ENCODE measurements at regions not wholly inside any gene's neighbourhood (a gene's known extent, or its start where the extent isn't known, plus 50 kb on each side); places are given as distances from the start of the nearest gene placed in this dataset.
"Not testable (repeated sequence)": the region's sequence is repeated elsewhere in the genome, so short reads cannot be mapped to it uniquely, and the experiment has no call there.

DNA sequence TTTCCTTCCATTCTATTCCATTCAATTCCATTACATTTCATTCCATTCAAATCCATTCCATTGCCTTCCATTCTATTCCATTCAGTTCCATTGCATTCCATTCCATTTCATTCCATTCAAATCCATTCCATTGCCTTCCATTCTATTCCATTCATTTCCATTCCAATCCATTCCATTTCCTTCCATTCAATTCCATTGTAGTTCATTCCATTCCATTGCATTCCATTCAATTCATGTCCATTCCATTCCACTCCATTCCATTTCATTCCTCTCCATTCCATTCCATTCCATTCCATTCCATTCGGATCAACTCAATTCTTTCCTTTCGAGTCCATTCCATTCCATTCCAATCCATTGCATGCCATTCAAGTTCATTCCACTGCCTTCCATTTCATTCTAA lies 1128.3 kb downstream of the RPIA start:
- no peak for DNase-seq (ENCODE audit: insufficient read length, low spot score)
- no peak for TF ChIP-seq POLR2A (IDR thresholded peaks at IDR 0.05; ENCODE audit: low read depth, low read length)
- no peak for FAIRE-seq

- FAIRE-seq (no peak), DNase-seq (ENCODE audit: insufficient read length, low spot score) (no peak)
- TF ChIP-seq POLR2A (IDR thresholded peaks at IDR 0.05; ENCODE audit: low read depth, low read length), result no peak
Observed at GRCh38 chr2:89820248-89820647, 1128.8 kb downstream of the RPIA start.

GRCh38 chr2:89821455-89821945 lies 1130.0 kb downstream of the RPIA start:
- FAIRE-seq (no peak), DNase-seq (ENCODE audit: insufficient read length, low spot score) (no peak)
- no peak for TF ChIP-seq POLR2A (IDR thresholded peaks at IDR 0.05; ENCODE audit: low read depth, low read length)

- DNase-seq (ENCODE audit: insufficient read length, low spot score); FAIRE-seq: not testable (repeated sequence)
Observed at GRCh38 chr2:89822342-89822741, 1130.9 kb downstream of the RPIA start.

- FAIRE-seq, result no peak
- no peak for TF ChIP-seq POLR2A (IDR thresholded peaks at IDR 0.05; ENCODE audit: low read depth, low read length)
Observed at GRCh38 chr2:89823556-89823955, 1132.1 kb downstream of the RPIA start.

GRCh38 chr2:89825034-89825433 lies 1133.6 kb downstream of the RPIA start:
- FAIRE-seq, result no peak
- no peak for DNase-seq (ENCODE audit: insufficient read length, low spot score)
- TF ChIP-seq POLR2A (IDR thresholded peaks at IDR 0.05; ENCODE audit: low read depth, low read length), result no peak

More at GRCh38 chr2:89823556-89823955, 1132.1 kb downstream of the RPIA start:
- DNase-seq (ENCODE audit: insufficient read length, low spot score), result no peak

GRCh38 chr2:89826741-89827140 lies 1135.3 kb downstream of the RPIA start:
- not testable (repeated sequence) for FAIRE-seq

DNA sequence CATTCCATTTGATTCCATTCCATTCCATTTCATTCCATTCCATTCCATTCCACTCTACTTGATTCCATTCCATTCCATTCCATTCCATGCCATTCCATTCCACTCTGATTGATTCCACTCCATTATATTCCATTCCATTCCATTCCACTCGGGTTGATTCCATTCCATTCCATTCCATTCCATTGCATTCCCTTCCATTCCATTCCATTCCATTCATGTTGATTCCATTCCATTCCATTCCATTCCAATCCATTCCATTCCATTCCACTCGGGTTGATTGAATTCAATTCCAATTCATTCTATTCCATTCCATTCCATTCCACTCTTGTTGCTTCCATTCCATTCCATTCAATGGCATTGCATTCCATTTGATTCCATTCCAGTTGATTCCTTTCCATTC lies 1136.4 kb downstream of the RPIA start:
- DNase-seq (ENCODE audit: insufficient read length, low spot score); FAIRE-seq: not testable (repeated sequence)

More at GRCh38 chr2:89826741-89827140, 1135.3 kb downstream of the RPIA start:
- DNase-seq (ENCODE audit: insufficient read length, low spot score), result not testable (repeated sequence)

- FAIRE-seq; DNase-seq (ENCODE audit: insufficient read length, low spot score): not testable (repeated sequence)
Observed at GRCh38 chr2:89828416-89828815, 1136.9 kb downstream of the RPIA start.

GRCh38 chr2:89828961-89829631 lies 1137.6 kb downstream of the RPIA start:
- not testable (repeated sequence) for FAIRE-seq

GRCh38 chr2:89829828-89830227 lies 1138.4 kb downstream of the RPIA start:
- DNase-seq (ENCODE audit: insufficient read length, low spot score) (no peak), FAIRE-seq (no peak)
- no peak for TF ChIP-seq POLR2A (IDR thresholded peaks at IDR 0.05; ENCODE audit: low read depth, low read length)

More at GRCh38 chr2:89828961-89829631, 1137.6 kb downstream of the RPIA start:
- not testable (repeated sequence) for DNase-seq (ENCODE audit: insufficient read length, low spot score)

GRCh38 chr2:89830341-89831218 lies 1139.1 kb downstream of the RPIA start:
- DNase-seq (ENCODE audit: insufficient read length, low spot score); FAIRE-seq: not testable (repeated sequence)

DNA sequence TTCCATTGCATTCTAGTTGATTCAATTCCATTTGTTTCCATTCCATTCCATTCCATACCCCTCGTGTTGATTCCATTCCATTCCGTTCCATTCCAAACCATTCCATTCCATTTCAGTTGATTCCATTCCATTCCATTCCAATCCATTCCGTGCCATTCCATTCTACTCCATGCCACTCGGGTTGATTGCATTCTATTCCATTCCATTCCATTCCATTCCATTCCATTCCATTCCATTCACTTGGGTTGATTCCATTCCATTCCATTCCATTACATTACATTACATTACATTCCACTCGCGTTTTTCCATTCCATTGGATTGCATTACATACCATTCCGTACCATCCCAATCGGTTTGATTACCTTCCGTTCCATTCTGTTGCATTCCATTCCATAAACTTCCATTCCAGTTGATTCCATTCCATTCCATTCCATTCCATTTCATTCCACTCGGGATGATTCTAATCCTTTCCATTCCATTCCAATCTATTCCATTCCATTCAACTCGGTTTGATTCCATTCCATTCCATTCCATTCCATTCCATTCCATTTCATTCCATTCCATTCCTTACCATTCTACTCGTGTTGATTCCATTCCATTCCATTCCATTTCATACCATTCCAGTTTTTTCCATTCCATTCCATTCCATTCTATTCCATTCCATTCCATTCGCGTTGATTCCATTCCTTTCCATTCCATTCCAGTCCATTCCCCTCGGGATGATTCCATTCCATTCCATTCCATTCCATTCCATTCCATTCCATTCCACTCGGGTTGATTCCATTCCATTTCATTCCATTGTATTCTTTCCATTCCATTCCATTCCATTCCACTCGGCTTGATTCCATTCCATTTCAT lies 1140.4 kb downstream of the RPIA start:
- no peak for TF ChIP-seq POLR2A (IDR thresholded peaks at IDR 0.05; ENCODE audit: low read depth, low read length)
- DNase-seq (ENCODE audit: insufficient read length, low spot score) (no peak), FAIRE-seq (no peak)

Measured in H54 (cell line).